ENCODE measurements at regions not wholly inside any gene's neighbourhood (a gene's known extent, or its start where the extent isn't known, plus 50 kb on each side); places are given as distances from the start of the nearest gene placed in this dataset.

GRCh38 chr5:149441986-149442385 is 62.9 kb upstream of the IL17B start:
- DNase-seq (ENCODE audit: low spot score): no peak

GRCh38 chr5:149441194-149441753 is 62.2 kb upstream of the IL17B start:
- no peak for DNase-seq (ENCODE audit: low spot score)

GRCh38 chr5:149439899-149440542 is 60.9 kb upstream of the IL17B start:
- DNase-seq (ENCODE audit: low spot score): peak; percentile 54

- DNase-seq (ENCODE audit: low spot score): no peak
Observed at GRCh38 chr5:149438711-149439132, 59.6 kb upstream of the IL17B start.

GRCh38 chr5:149438281-149438680 is 59.2 kb upstream of the IL17B start:
- DNase-seq (ENCODE audit: low spot score): no peak

- no peak for DNase-seq (ENCODE audit: low spot score)
Observed at GRCh38 chr5:149437391-149438040, 58.4 kb upstream of the IL17B start.

- DNase-seq (ENCODE audit: low spot score): no peak
Observed at GRCh38 chr5:149435660-149436059, 56.6 kb upstream of the IL17B start.

- no peak for DNase-seq (ENCODE audit: low spot score)
Observed at GRCh38 chr5:149435015-149435376, 55.9 kb upstream of the IL17B start.

- DNase-seq (ENCODE audit: low spot score): peak; percentile 82
Observed at GRCh38 chr5:149434162-149435014, 55.3 kb upstream of the IL17B start.

- no peak for DNase-seq (ENCODE audit: low spot score)
Observed at GRCh38 chr5:149433524-149434131, 54.5 kb upstream of the IL17B start.

- DNase-seq (ENCODE audit: low spot score): no peak
Observed at GRCh38 chr5:149432911-149433401, 53.9 kb upstream of the IL17B start.

GRCh38 chr5:149432376-149432775 is 53.3 kb upstream of the IL17B start:
- DNase-seq (ENCODE audit: low spot score): no peak

GRCh38 chr5:149429839-149430721 is 51.0 kb upstream of the IL17B start:
- no peak for DNase-seq (ENCODE audit: low spot score)

Small RNA genes in the stretch of these regions (small RNA-seq; reads per million reads assigned to genes)
- 0 reads per million in 2 experiments for gene MIR145
